PC-3 (cell line): ENCODE measurements at regions not wholly inside any gene's neighbourhood (a gene's known extent, or its start where the extent isn't known, plus 50 kb on each side); places are given as distances from the start of the nearest gene placed in this dataset.

Source experiments
- EZH2 ChIP-seq: fragments of 300-600 bp; sonication (generic); IDR thresholded peaks from one replicate; pipeline ENCODE4 v1.6.1; 2017; ENCODE audit warnings: antibody characterized with exemption, mild to moderate bottlenecking, low read length; ENCODE audit not compliant: unreplicated experiment
- EZH2phosphoT487 ChIP-seq: fragments of 300-600 bp; sonication (generic); IDR thresholded peaks from 2 replicates; pipeline ENCODE4 v1.6.1; 2018; ENCODE audit warnings: mild to moderate bottlenecking, antibody characterized with exemption, low read length, borderline replicate concordance
- TF ChIP-seq, protein P1 (sequence below): fragments of 300-600 bp; sonication (generic); conservative IDR thresholded peaks from 2 replicates; pipeline ENCODE4 v1.5.1; 2017; ENCODE audit warnings: antibody characterized with exemption, low read depth, mild to moderate bottlenecking, low read length

- TF ChIP-seq, protein P1, sequence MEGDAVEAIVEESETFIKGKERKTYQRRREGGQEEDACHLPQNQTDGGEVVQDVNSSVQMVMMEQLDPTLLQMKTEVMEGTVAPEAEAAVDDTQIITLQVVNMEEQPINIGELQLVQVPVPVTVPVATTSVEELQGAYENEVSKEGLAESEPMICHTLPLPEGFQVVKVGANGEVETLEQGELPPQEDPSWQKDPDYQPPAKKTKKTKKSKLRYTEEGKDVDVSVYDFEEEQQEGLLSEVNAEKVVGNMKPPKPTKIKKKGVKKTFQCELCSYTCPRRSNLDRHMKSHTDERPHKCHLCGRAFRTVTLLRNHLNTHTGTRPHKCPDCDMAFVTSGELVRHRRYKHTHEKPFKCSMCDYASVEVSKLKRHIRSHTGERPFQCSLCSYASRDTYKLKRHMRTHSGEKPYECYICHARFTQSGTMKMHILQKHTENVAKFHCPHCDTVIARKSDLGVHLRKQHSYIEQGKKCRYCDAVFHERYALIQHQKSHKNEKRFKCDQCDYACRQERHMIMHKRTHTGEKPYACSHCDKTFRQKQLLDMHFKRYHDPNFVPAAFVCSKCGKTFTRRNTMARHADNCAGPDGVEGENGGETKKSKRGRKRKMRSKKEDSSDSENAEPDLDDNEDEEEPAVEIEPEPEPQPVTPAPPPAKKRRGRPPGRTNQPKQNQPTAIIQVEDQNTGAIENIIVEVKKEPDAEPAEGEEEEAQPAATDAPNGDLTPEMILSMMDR: no peak; the same call in 1 of the 2 replicates
- TF ChIP-seq EZH2phosphoT487 (no peak), EZH2 (no peak)
These were observed 259.6 kb upstream of the RRP15 start for GRCh38 chr1:218025454-218025853.
